ENCODE measurements at regions not wholly inside any gene's neighbourhood (a gene's known extent, or its start where the extent isn't known, plus 50 kb on each side); places are given as distances from the start of the nearest gene placed in this dataset.

DNA sequence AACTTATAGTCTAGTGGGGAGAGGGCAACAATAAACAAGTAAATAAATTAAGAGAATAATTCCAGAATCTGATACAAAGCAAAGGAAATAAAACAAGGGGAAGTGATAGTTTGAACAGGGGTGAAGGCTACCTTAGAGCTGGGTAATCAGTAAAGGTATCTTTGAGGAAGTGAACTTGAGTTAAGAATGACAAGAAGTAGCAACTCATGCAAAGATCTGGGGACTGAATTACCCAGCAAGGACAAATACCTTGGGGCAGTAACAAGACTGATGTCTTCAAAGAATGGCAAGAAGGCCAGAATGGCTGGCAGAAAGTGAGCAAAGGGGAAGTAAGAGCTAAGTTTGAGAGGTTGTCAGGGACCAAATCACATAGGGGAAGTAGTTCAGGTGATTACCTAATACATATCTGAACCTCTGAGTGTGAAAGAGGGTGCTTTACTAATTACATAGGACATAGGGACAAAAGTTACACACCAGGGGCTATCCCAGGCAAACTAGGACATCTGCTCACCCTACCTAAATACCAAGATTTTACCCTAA is 244.6 kb upstream of the HNRNPA3 start:
- Histone ChIP-seq H3K4me3 (ENCODE audit: insufficient read depth in 1 of 2, low read depth in 1 of 2, low read length in 2 of 2) (no peak overlapping the region), H3K4me1 (ENCODE audit: control insufficient read depth, insufficient read depth, low read depth, low read length) (no peaks in the 10 kb centered on the region), H3K27ac (ENCODE audit: low read length, poor library complexity, severe bottlenecking) (no peak overlapping the region), H3K36me3 (ENCODE audit: control insufficient read depth in 1 of 2, insufficient read depth in 2 of 2, low read depth in 1 of 2, low read length in 2 of 2) (no peaks in the 10 kb centered on the region), H3K9me3 (ENCODE audit: control insufficient read depth, low read length) (no peaks in the 10 kb centered on the region), H2AFZ (ENCODE audit: low read depth, low read length) (no peak overlapping the region), H2BK120ac (ENCODE audit: low read depth, low read length) (no peak overlapping the region), H2AK5ac (ENCODE audit: low read length, severe bottlenecking) (no peak overlapping the region), H3K4me2 (ENCODE audit: low read length, poor library complexity, severe bottlenecking) (no peak overlapping the region), H2BK12ac (ENCODE audit: low read length in 2 of 2) (no peak overlapping the region), H4K8ac (ENCODE audit: low read length) (no peak overlapping the region), H2BK5ac (ENCODE audit: low read depth, low read length, poor library complexity, severe bottlenecking) (no peak overlapping the region), H3K18ac (ENCODE audit: low read depth in 1 of 2, low read length in 2 of 2) (no peak overlapping the region), H3K9ac (ENCODE audit: low read length) (no peak overlapping the region), H3K23ac (ENCODE audit: low read length in 2 of 2) (no peak overlapping the region), H2BK15ac (ENCODE audit: low read depth, poor library complexity, severe bottlenecking) (no peak overlapping the region), H3K14ac (ENCODE audit: low read length in 2 of 2) (no peak overlapping the region), H4K91ac (ENCODE audit: low read length) (no peak overlapping the region), H3K79me1 (replicated peaks; ENCODE audit: low read length, poor library complexity, severe bottlenecking) (no peaks in the 10 kb centered on the region), H3K27me3 (ENCODE audit: control insufficient read depth in 1 of 2, insufficient read depth in 1 of 2, low read length in 2 of 2) (peaks cover 0 to 15% of the 10 kb centered on the region in 2 experiments), H3K4ac (ENCODE audit: low read depth in 1 of 2, low read length in 2 of 2) (no peak overlapping the region)
- no peak for DNase-seq

DNA sequence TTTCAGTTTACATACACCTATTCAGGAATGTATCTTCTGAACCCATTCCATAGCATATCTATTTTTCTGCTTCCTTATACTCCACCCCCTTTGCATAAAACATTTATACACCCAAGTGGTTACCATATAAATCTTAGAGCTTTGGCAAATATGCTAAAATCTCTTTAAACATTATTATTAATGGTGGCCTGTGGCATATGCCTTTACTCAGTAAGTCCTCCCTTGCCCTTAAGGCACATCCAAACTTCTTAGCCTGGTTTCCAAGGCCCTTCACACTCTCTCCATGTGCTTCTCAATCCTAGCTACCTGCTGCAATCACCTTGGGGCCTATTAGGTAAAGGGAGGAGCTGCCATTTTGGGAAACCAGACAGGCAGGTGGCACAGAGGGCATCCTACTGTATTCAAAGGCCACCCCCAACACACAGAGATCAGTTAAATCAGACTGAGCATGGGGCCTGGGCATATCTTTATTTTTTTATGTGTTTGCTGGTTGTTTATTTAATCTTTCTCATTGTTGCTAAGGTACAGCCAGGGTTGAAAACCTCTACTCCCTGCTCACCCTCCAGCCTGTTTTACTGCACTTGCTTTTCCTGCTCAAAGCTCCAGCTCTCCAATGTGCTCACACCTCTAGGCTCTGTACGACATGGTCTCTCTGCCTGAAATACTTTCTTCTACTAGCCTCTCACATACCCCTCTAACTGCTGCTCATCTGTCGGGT is 242.8 kb upstream of the HNRNPA3 start:
- H3K9ac ChIP-seq (ENCODE audit: low read length) = no peak overlapping the region
- H4K8ac ChIP-seq (ENCODE audit: low read length) = no peak overlapping the region
- H2BK15ac ChIP-seq (ENCODE audit: low read depth, poor library complexity, severe bottlenecking) = no peak overlapping the region
- no peak overlapping the region for H2AK5ac ChIP-seq (ENCODE audit: low read length, severe bottlenecking)
- H3K14ac ChIP-seq (ENCODE audit: low read length in 2 of 2) = no peak overlapping the region
- WGBS = 83% methylated on average over 2 of the region's 2 CpGs
- no peaks in the 10 kb centered on the region for H3K4me1 ChIP-seq (ENCODE audit: control insufficient read depth, insufficient read depth, low read depth, low read length)
- H3K4ac ChIP-seq (ENCODE audit: low read depth in 1 of 2, low read length in 2 of 2) = no peak overlapping the region
- no peaks in the 10 kb centered on the region for H3K79me1 ChIP-seq (replicated peaks; ENCODE audit: low read length, poor library complexity, severe bottlenecking)
- no peak for DNase-seq
- no peaks in the 10 kb centered on the region for H3K9me3 ChIP-seq (ENCODE audit: control insufficient read depth, low read length)
- H2BK5ac ChIP-seq (ENCODE audit: low read depth, low read length, poor library complexity, severe bottlenecking) = no peak overlapping the region
- no peaks in the 10 kb centered on the region for H3K36me3 ChIP-seq (ENCODE audit: control insufficient read depth in 1 of 2, insufficient read depth in 2 of 2, low read depth in 1 of 2, low read length in 2 of 2)
- no peak overlapping the region for H2AFZ ChIP-seq (ENCODE audit: low read depth, low read length)
- no peak overlapping the region for H2BK120ac ChIP-seq (ENCODE audit: low read depth, low read length)
- no peak overlapping the region for H3K18ac ChIP-seq (ENCODE audit: low read depth in 1 of 2, low read length in 2 of 2)
- H3K23ac ChIP-seq (ENCODE audit: low read length in 2 of 2) = no peak overlapping the region
- H3K27me3 ChIP-seq (ENCODE audit: control insufficient read depth in 1 of 2, insufficient read depth in 1 of 2, low read length in 2 of 2) = peaks cover 0 to 10% of the 10 kb centered on the region in 2 experiments
- H2BK12ac ChIP-seq (ENCODE audit: low read length in 2 of 2) = no peak overlapping the region
- H3K4me3 ChIP-seq (ENCODE audit: insufficient read depth in 1 of 2, low read depth in 1 of 2, low read length in 2 of 2) = no peak overlapping the region
- no peak overlapping the region for H3K27ac ChIP-seq (ENCODE audit: low read length, poor library complexity, severe bottlenecking)
- no peak overlapping the region for H3K4me2 ChIP-seq (ENCODE audit: low read length, poor library complexity, severe bottlenecking)
- no peak overlapping the region for H4K91ac ChIP-seq (ENCODE audit: low read length)

DNA sequence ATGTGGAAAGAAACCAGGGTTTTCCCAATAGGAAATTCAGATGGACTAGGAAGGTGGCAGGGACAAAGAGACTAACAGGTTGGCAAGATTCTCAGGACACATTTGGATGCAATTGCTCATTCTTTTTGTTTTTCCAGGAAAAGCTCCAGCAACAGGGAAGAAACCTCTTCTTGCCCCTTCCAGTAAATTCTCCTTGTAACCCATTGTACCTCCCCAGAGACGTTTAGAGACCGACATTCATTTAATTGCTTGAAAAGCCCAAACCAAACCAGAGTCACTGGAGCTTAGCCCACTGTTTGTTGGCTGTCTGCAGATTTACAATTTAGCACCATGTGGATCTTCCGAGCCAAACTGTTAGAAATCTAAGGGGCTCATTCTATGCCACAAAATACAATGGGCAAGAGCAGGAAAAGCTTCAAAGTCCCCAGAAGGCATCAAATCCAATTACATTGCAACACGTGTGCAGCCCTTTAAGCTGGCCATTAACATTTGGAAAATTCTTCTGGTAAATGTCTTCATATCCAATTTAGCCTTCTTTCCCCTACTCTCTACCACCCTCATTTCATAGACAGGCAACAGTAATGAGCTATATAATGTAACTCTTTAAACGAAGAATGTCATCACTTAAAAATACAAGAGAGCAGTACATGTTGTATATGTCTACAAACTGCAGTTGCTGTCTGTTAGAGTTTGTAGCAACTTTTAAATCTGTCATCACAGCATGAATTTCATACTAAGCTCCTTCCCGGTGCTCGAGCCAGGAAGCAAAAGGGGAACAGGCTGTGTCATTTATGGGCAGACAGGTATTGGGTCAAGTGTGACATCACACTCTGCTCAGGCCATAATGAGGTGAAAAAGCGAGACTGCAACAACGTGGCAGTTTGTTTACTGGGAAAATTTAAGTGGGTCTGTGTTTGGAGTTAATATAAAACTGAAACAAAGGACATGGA is 235.6 kb upstream of the HNRNPA3 start:
- Histone ChIP-seq H4K8ac (ENCODE audit: low read length) (no peak overlapping the region), H3K4me2 (ENCODE audit: low read length, poor library complexity, severe bottlenecking) (no peak overlapping the region)

DNA sequence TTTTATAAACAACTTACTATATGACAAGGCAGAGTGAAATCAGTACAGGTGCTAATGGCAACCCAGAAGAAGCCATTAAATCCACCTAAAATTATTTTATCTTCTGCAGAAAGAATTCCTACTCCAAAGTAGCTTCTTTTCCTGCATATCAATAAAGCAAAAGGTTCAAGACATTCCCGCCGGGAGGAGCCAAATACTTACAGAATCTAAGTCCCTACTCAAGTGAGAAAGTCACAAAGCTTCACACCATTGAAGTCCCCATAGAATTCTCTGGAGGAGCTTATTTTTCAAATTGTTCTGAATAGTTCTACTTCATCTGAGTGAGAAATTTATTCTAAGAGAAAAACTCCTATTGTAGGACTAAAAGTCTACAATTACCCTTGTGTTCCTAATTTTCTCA is 233.7 kb upstream of the HNRNPA3 start:
- H2BK5ac ChIP-seq (ENCODE audit: low read depth, low read length, poor library complexity, severe bottlenecking) = no peak overlapping the region
- no peaks in the 10 kb centered on the region for H3K4me1 ChIP-seq (ENCODE audit: control insufficient read depth, insufficient read depth, low read depth, low read length)
- no peak overlapping the region for H3K14ac ChIP-seq (ENCODE audit: low read length in 2 of 2)
- 83% methylated on average over 2 of the region's 2 CpGs for WGBS
- H3K18ac ChIP-seq (ENCODE audit: low read depth in 1 of 2, low read length in 2 of 2) = no peak overlapping the region
- H3K36me3 ChIP-seq (ENCODE audit: control insufficient read depth in 1 of 2, insufficient read depth in 2 of 2, low read depth in 1 of 2, low read length in 2 of 2) = no peaks in the 10 kb centered on the region
- no peak overlapping the region for H2BK15ac ChIP-seq (ENCODE audit: low read depth, poor library complexity, severe bottlenecking)
- H3K9ac ChIP-seq (ENCODE audit: low read length) = no peak overlapping the region
- H3K79me1 ChIP-seq (replicated peaks; ENCODE audit: low read length, poor library complexity, severe bottlenecking) = no peaks in the 10 kb centered on the region
- H3K9me3 ChIP-seq (ENCODE audit: control insufficient read depth, low read length) = no peaks in the 10 kb centered on the region
- no peak overlapping the region for H3K4me3 ChIP-seq (ENCODE audit: insufficient read depth in 1 of 2, low read depth in 1 of 2, low read length in 2 of 2)
- no peak overlapping the region for H3K4ac ChIP-seq (ENCODE audit: low read depth in 1 of 2, low read length in 2 of 2)
- H3K27ac ChIP-seq (ENCODE audit: low read length, poor library complexity, severe bottlenecking) = no peak overlapping the region
- H3K4me2 ChIP-seq (ENCODE audit: low read length, poor library complexity, severe bottlenecking) = no peak overlapping the region
- DNase-seq = no peak
- no peak overlapping the region for H2BK12ac ChIP-seq (ENCODE audit: low read length in 2 of 2)
- H3K27me3 ChIP-seq (ENCODE audit: control insufficient read depth in 1 of 2, insufficient read depth in 1 of 2, low read length in 2 of 2) = peaks cover 0 to 3% of the 10 kb centered on the region in 2 experiments
- H2BK120ac ChIP-seq (ENCODE audit: low read depth, low read length) = no peak overlapping the region
- no peak overlapping the region for H4K8ac ChIP-seq (ENCODE audit: low read length)
- no peak overlapping the region for H2AK5ac ChIP-seq (ENCODE audit: low read length, severe bottlenecking)
- no peak overlapping the region for H4K91ac ChIP-seq (ENCODE audit: low read length)
- H2AFZ ChIP-seq (ENCODE audit: low read depth, low read length) = no peak overlapping the region
- no peak overlapping the region for H3K23ac ChIP-seq (ENCODE audit: low read length in 2 of 2)

More for the DNA sequence above, 235.6 kb upstream of the HNRNPA3 start:
- Histone ChIP-seq H4K91ac (ENCODE audit: low read length) (no peak overlapping the region), H3K23ac (ENCODE audit: low read length in 2 of 2) (no peak overlapping the region), H2BK120ac (ENCODE audit: low read depth, low read length) (no peak overlapping the region), H2BK5ac (ENCODE audit: low read depth, low read length, poor library complexity, severe bottlenecking) (no peak overlapping the region), H3K79me1 (replicated peaks; ENCODE audit: low read length, poor library complexity, severe bottlenecking) (no peaks in the 10 kb centered on the region), H3K36me3 (ENCODE audit: control insufficient read depth in 1 of 2, insufficient read depth in 2 of 2, low read depth in 1 of 2, low read length in 2 of 2) (no peaks in the 10 kb centered on the region), H3K4me1 (ENCODE audit: control insufficient read depth, insufficient read depth, low read depth, low read length) (no peaks in the 10 kb centered on the region), H3K27me3 (ENCODE audit: control insufficient read depth in 1 of 2, insufficient read depth in 1 of 2, low read length in 2 of 2) (peaks cover 0 to 3% of the 10 kb centered on the region in 2 experiments), H3K18ac (ENCODE audit: low read depth in 1 of 2, low read length in 2 of 2) (no peak overlapping the region), H2AFZ (ENCODE audit: low read depth, low read length) (no peak overlapping the region), H2AK5ac (ENCODE audit: low read length, severe bottlenecking) (no peak overlapping the region), H2BK12ac (ENCODE audit: low read length in 2 of 2) (no peak overlapping the region), H3K9ac (ENCODE audit: low read length) (no peak overlapping the region), H3K4ac (ENCODE audit: low read depth in 1 of 2, low read length in 2 of 2) (no peak overlapping the region), H2BK15ac (ENCODE audit: low read depth, poor library complexity, severe bottlenecking) (no peak overlapping the region), H3K14ac (ENCODE audit: low read length in 2 of 2) (no peak overlapping the region), H3K4me3 (ENCODE audit: insufficient read depth in 1 of 2, low read depth in 1 of 2, low read length in 2 of 2) (no peak overlapping the region), H3K9me3 (ENCODE audit: control insufficient read depth, low read length) (no peaks in the 10 kb centered on the region), H3K27ac (ENCODE audit: low read length, poor library complexity, severe bottlenecking) (no peak overlapping the region)
- DNase-seq = no peak
- 78% methylated on average over 8 of the region's 9 CpGs for WGBS
